NAMALWA (cell line): ENCODE measurements at regions not wholly inside any gene's neighbourhood (a gene's known extent, or its start where the extent isn't known, plus 50 kb on each side); places are given as distances from the start of the nearest gene placed in this dataset.

Experiments
- DNase-seq: peaks from one replicate; pipeline ENCODE4 v3.0.0-alpha.2; 2015; ENCODE audit warnings: low spot score

GRCh38 chr6:126607289-126607688 is 267.4 kb downstream of the CENPW start:
- DNase-seq = no peak

GRCh38 chr6:126608681-126609080 is 268.8 kb downstream of the CENPW start:
- no peak for DNase-seq

- no peak for DNase-seq
These were observed 275.0 kb downstream of the CENPW start for GRCh38 chr6:126614642-126615504.

GRCh38 chr6:126616866-126617265 is 277.0 kb downstream of the CENPW start:
- DNase-seq = no peak

- DNase-seq = no peak
These were observed 278.9 kb downstream of the CENPW start for GRCh38 chr6:126618639-126619343.

GRCh38 chr6:126620719-126621118 is 280.8 kb downstream of the CENPW start:
- DNase-seq = no peak

- DNase-seq = no peak
These were observed 285.1 kb downstream of the CENPW start for GRCh38 chr6:126625019-126625418.

- peak; percentile 39 for DNase-seq
These were observed 288.2 kb downstream of the CENPW start for GRCh38 chr6:126628125-126628524.

GRCh38 chr6:126631363-126631762 is 291.4 kb downstream of the CENPW start:
- DNase-seq = no peak

GRCh38 chr6:126632271-126632670 is 292.4 kb downstream of the CENPW start:
- no peak for DNase-seq

GRCh38 chr6:126633373-126633772 is 293.5 kb downstream of the CENPW start:
- no peak for DNase-seq

GRCh38 chr6:126640356-126640755 is 300.4 kb downstream of the CENPW start:
- no peak for DNase-seq

- DNase-seq = no peak
These were observed 301.0 kb downstream of the CENPW start for GRCh38 chr6:126640921-126641320.

GRCh38 chr6:126641641-126642040 is 301.7 kb downstream of the CENPW start:
- DNase-seq = no peak

GRCh38 chr6:126643352-126643751 is 303.4 kb downstream of the CENPW start:
- no peak for DNase-seq

GRCh38 chr6:126650931-126651330 is 311.0 kb downstream of the CENPW start:
- no peak for DNase-seq

- DNase-seq = peak; percentile 46
These were observed 317.8 kb downstream of the CENPW start for GRCh38 chr6:126657561-126658175.

GRCh38 chr6:126660376-126660775 is 320.5 kb downstream of the CENPW start:
- DNase-seq = no peak

GRCh38 chr6:126661646-126662045 is 321.7 kb downstream of the CENPW start:
- DNase-seq = no peak

GRCh38 chr6:126662966-126663365 is 323.1 kb downstream of the CENPW start:
- DNase-seq = no peak

GRCh38 chr6:126664271-126664670 is 324.4 kb downstream of the CENPW start:
- no peak for DNase-seq

- no peak for DNase-seq
These were observed 325.6 kb downstream of the CENPW start for GRCh38 chr6:126665551-126665950.

GRCh38 chr6:126667071-126667470 is 327.2 kb downstream of the CENPW start:
- no peak for DNase-seq
